ENCODE measurements at regions not wholly inside any gene's neighbourhood (a gene's known extent, or its start where the extent isn't known, plus 50 kb on each side); places are given as distances from the start of the nearest gene placed in this dataset.

- TF ChIP-seq ZNF462 (CRISPR knock-in tag; IDR thresholded peaks at IDR 0.05) (no peak), CREB1 (CRISPR knock-in tag; IDR thresholded peaks at IDR 0.05; ENCODE audit: low read depth) (no peak), STAT1 (IDR thresholded peaks at IDR 0.05; ENCODE audit: unreplicated experiment) (no peak), CTCF (conservative IDR thresholded peaks at IDR 0.05; ENCODE audit: low read depth in 2 of 2) (no peak), REST (IDR thresholded peaks at IDR 0.05; ENCODE audit: unreplicated experiment) (no peak), ETS1 (IDR thresholded peaks at IDR 0.05) (no peak), JUNB (IDR thresholded peaks at IDR 0.05; ENCODE audit: unreplicated experiment) (no peak), POLR2AphosphoS5 (IDR thresholded peaks at IDR 0.05; ENCODE audit: low read depth) (no peak), ZNF114 (CRISPR knock-in tag; IDR thresholded peaks at IDR 0.05) (no peak)
Observed at GRCh38 chr1:48070396-48070750, 73.2 kb upstream of the TRABD2B start (continued).
